ENCODE measurements at regions not wholly inside any gene's neighbourhood (a gene's known extent, or its start where the extent isn't known, plus 50 kb on each side); places are given as distances from the start of the nearest gene placed in this dataset.

DNA sequence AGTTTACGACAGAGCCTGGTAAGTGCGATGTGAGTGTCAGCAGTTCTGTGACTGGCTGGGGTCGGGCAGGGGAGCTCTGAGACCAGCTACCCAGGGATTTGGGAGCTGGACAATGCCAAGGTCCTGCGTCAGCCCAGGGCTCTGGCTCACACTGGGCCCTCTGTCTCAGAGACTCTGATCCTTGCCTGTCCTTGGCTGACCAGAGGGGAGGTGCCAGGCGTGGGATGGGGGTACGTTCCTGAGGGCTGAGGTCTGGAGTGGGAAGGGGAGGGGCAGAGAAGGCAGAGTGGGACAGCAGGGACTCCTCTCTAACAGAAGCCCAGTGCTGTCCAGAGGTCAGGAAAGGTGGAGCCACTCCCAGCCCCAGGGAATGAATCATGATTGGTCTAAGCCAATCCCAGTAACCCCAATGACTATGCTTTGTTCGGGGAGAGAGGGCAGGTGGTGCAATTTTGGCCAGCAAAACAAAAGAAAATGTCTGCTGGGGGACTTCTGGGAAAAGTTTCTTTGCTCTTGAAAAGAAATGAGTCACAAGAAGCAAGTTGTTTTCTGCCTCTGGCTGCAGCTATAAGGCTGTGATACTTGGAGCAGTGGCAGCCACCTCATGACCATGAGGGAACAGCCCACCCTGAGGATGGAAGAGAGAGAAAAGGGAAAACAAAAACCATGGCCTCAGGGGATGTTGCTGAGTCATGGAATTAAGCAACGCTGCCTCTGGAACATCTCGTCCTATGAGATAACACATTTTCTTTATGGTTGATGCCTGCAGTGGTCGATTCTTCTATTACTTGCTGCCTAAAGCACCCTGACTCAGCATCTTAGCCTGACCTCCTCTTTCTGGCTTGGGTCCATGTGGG, 108.3 kb downstream of the CHST1 start:
- TF ChIP-seq SUZ12 (IDR thresholded peaks at IDR 0.05) = no peak
- TF ChIP-seq ELF4 (IDR thresholded peaks at IDR 0.05) = no peak
- no peak for TF ChIP-seq BHLHE40 (IDR thresholded peaks at IDR 0.05; ENCODE audit: borderline replicate concordance)
- TF ChIP-seq SP1 (IDR thresholded peaks at IDR 0.05) = no peak
- no peak for TF ChIP-seq FOXM1 (IDR thresholded peaks at IDR 0.05; ENCODE audit: borderline replicate concordance)
- TF ChIP-seq ZNF384 (IDR thresholded peaks at IDR 0.05) = no peak
- TF ChIP-seq NFRKB (IDR thresholded peaks at IDR 0.05) = no peak
- no peak for TF ChIP-seq PKNOX1 (IDR thresholded peaks at IDR 0.05)
- TF ChIP-seq L3MBTL2 (conservative IDR thresholded peaks at IDR 0.05) = no peak
- no peak for TF ChIP-seq ARNT (IDR thresholded peaks at IDR 0.05)
- no peak for TF ChIP-seq HDGF (IDR thresholded peaks at IDR 0.05; ENCODE audit: borderline replicate concordance)
- no peak for TF ChIP-seq LEF1 (IDR thresholded peaks at IDR 0.05; ENCODE audit: borderline replicate concordance)
- no peak for TF ChIP-seq FOXA1 (IDR thresholded peaks at IDR 0.05)
